ENCODE measurements at regions not wholly inside any gene's neighbourhood (a gene's known extent, or its start where the extent isn't known, plus 50 kb on each side); places are given as distances from the start of the nearest gene placed in this dataset.

GRCh38 chr5:4866817-4867216, 273.3 kb upstream of the ADAMTS16 start:
- Mint-ChIP-seq H3K36me3 (ENCODE audit: insufficient read depth, unreplicated experiment) (no peaks in the 10 kb centered on the region), H3K4me1 (ENCODE audit: low read depth, unreplicated experiment) (no peaks in the 10 kb centered on the region), H3K27me3 (ENCODE audit: unreplicated experiment) (no peaks in the 10 kb centered on the region), H3K9me3 (ENCODE audit: low read depth, unreplicated experiment) (peaks cover 5% of the 10 kb centered on the region), H3K27ac (ENCODE audit: unreplicated experiment) (no peak overlapping the region), H3K4me3 (ENCODE audit: low read depth, unreplicated experiment) (no peak overlapping the region)
- no TSS peak for BruUV-seq (replicated peaks)
- CTCF ChIA-PET, result no interaction called here
- TF ChIP-seq CTCF (IDR thresholded peaks at IDR 0.05; ENCODE audit: unreplicated experiment), result no peak
- intact Hi-C loops (cut with micrococcal nuclease; ENCODE audit: unreplicated experiment), result no loop called here
- DNase-seq, result no peak

GRCh38 chr5:4868140-4868735, 271.9 kb upstream of the ADAMTS16 start:
- no peak overlapping the region for H3K4me3 Mint-ChIP-seq (ENCODE audit: low read depth, unreplicated experiment)
- H3K9me3 Mint-ChIP-seq (ENCODE audit: low read depth, unreplicated experiment), result peaks cover 5% of the 10 kb centered on the region
- H3K27ac Mint-ChIP-seq (ENCODE audit: unreplicated experiment), result no peak overlapping the region
- CTCF ChIA-PET, result no interaction called here
- peak; percentile 30 for DNase-seq
- no peaks in the 10 kb centered on the region for H3K4me1 Mint-ChIP-seq (ENCODE audit: low read depth, unreplicated experiment)
- intact Hi-C loops (cut with micrococcal nuclease; ENCODE audit: unreplicated experiment), result no loop called here
- TF ChIP-seq CTCF (IDR thresholded peaks at IDR 0.05; ENCODE audit: unreplicated experiment), result peak; percentile 43
- no peaks in the 10 kb centered on the region for H3K36me3 Mint-ChIP-seq (ENCODE audit: insufficient read depth, unreplicated experiment)
- BruUV-seq (replicated peaks), result no TSS peak
- H3K27me3 Mint-ChIP-seq (ENCODE audit: unreplicated experiment), result no peaks in the 10 kb centered on the region

GRCh38 chr5:4873652-4874051, 266.5 kb upstream of the ADAMTS16 start:
- CTCF ChIA-PET, result no interaction called here
- Mint-ChIP-seq H3K9me3 (ENCODE audit: low read depth, unreplicated experiment) (peaks cover 5% of the 10 kb centered on the region), H3K27me3 (ENCODE audit: unreplicated experiment) (no peaks in the 10 kb centered on the region), H3K4me1 (ENCODE audit: low read depth, unreplicated experiment) (no peaks in the 10 kb centered on the region), H3K36me3 (ENCODE audit: insufficient read depth, unreplicated experiment) (no peaks in the 10 kb centered on the region), H3K27ac (ENCODE audit: unreplicated experiment) (no peak overlapping the region), H3K4me3 (ENCODE audit: low read depth, unreplicated experiment) (no peak overlapping the region)
- no TSS peak for BruUV-seq (replicated peaks)
- intact Hi-C loops (cut with micrococcal nuclease; ENCODE audit: unreplicated experiment), result no loop called here
- TF ChIP-seq CTCF (IDR thresholded peaks at IDR 0.05; ENCODE audit: unreplicated experiment), result no peak
- DNase-seq, result no peak

GRCh38 chr5:4874097-4874496, 266.0 kb upstream of the ADAMTS16 start:
- Mint-ChIP-seq H3K36me3 (ENCODE audit: insufficient read depth, unreplicated experiment) (no peaks in the 10 kb centered on the region), H3K4me3 (ENCODE audit: low read depth, unreplicated experiment) (no peak overlapping the region), H3K9me3 (ENCODE audit: low read depth, unreplicated experiment) (peaks cover 5% of the 10 kb centered on the region), H3K27me3 (ENCODE audit: unreplicated experiment) (no peaks in the 10 kb centered on the region), H3K27ac (ENCODE audit: unreplicated experiment) (no peak overlapping the region), H3K4me1 (ENCODE audit: low read depth, unreplicated experiment) (no peaks in the 10 kb centered on the region)
- intact Hi-C loops (cut with micrococcal nuclease; ENCODE audit: unreplicated experiment), result no loop called here
- no peak for TF ChIP-seq CTCF (IDR thresholded peaks at IDR 0.05; ENCODE audit: unreplicated experiment)
- DNase-seq, result no peak
- no TSS peak for BruUV-seq (replicated peaks)
- CTCF ChIA-PET, result no interaction called here
